Suppressor macrophage treated with lipopolysaccharide for 4 hours (primary cell): ENCODE measurements at regions not wholly inside any gene's neighbourhood (a gene's known extent, or its start where the extent isn't known, plus 50 kb on each side); places are given as distances from the start of the nearest gene placed in this dataset.

Source experiments
- DNase-seq: peaks from one replicate; pipeline ENCODE4 v3.0.0-alpha.2; 2020

- DNase-seq, result no peak
Observed at GRCh38 chr15:77786181-77786890, 153.6 kb upstream of the LINGO1 start.

GRCh38 chr15:77784361-77785292 is 151.9 kb upstream of the LINGO1 start:
- DNase-seq, result peak; percentile 32

GRCh38 chr15:77783636-77784035 is 150.9 kb upstream of the LINGO1 start:
- DNase-seq, result no peak

- no peak for DNase-seq
Observed at GRCh38 chr15:77782691-77783090, 150.0 kb upstream of the LINGO1 start.

GRCh38 chr15:77781946-77782240 is 149.2 kb upstream of the LINGO1 start:
- DNase-seq, result no peak

- no peak for DNase-seq
Observed at GRCh38 chr15:77781151-77781945, 148.6 kb upstream of the LINGO1 start.

GRCh38 chr15:77778802-77779201 is 146.1 kb upstream of the LINGO1 start:
- no peak for DNase-seq

- DNase-seq, result no peak
Observed at GRCh38 chr15:77775837-77776236, 143.1 kb upstream of the LINGO1 start.

GRCh38 chr15:77775373-77775772 is 142.7 kb upstream of the LINGO1 start:
- DNase-seq, result no peak

GRCh38 chr15:77774350-77774749 is 141.6 kb upstream of the LINGO1 start:
- no peak for DNase-seq

- DNase-seq, result no peak
Observed at GRCh38 chr15:77773903-77774302, 141.2 kb upstream of the LINGO1 start.

GRCh38 chr15:77772641-77773402 is 140.1 kb upstream of the LINGO1 start:
- no peak for DNase-seq

GRCh38 chr15:77771616-77772015 is 138.9 kb upstream of the LINGO1 start:
- DNase-seq, result no peak

GRCh38 chr15:77769700-77770099 is 137.0 kb upstream of the LINGO1 start:
- no peak for DNase-seq

GRCh38 chr15:77768521-77769078 is 135.9 kb upstream of the LINGO1 start:
- DNase-seq, result no peak

GRCh38 chr15:77768107-77768506 is 135.4 kb upstream of the LINGO1 start:
- DNase-seq, result no peak

- DNase-seq, result no peak
Observed at GRCh38 chr15:77764095-77764494, 131.4 kb upstream of the LINGO1 start.

GRCh38 chr15:77762747-77763355 is 130.1 kb upstream of the LINGO1 start:
- DNase-seq, result no peak

- DNase-seq, result no peak
Observed at GRCh38 chr15:77759896-77760592, 127.3 kb upstream of the LINGO1 start.

GRCh38 chr15:77753939-77754338 is 121.2 kb upstream of the LINGO1 start:
- no peak for DNase-seq

- no peak for DNase-seq
Observed at GRCh38 chr15:77753281-77753873, 120.7 kb upstream of the LINGO1 start.
